Neural cell (in vitro differentiated cells): ENCODE measurements at regions not wholly inside any gene's neighbourhood (a gene's known extent, or its start where the extent isn't known, plus 50 kb on each side); places are given as distances from the start of the nearest gene placed in this dataset.

ENCODE experiments used
- H2AFZ ChIP-seq: fragments of 200-600, 300-800 bp; sonication (generic), shearing (Covaris generic); 2 replicates; pipeline ENCODE4 v1.6.0; 2014; ENCODE audit warnings: low read depth, mild to moderate bottlenecking, antibody characterized with exemption, low read length, moderate library complexity
- H3F3A ChIP-seq: fragments of 200-600 bp; shearing (Covaris generic); 2 replicates; pipeline ENCODE4 v1.6.1; 2016; ENCODE audit warnings: mild to moderate bottlenecking, moderate library complexity, mixed read lengths, antibody characterized with exemption, low read length; ENCODE audit not compliant: insufficient read depth, poor library complexity, severe bottlenecking
- H3K27ac ChIP-seq: fragments of 200-600, 300-800 bp; sonication (generic), shearing (Covaris generic); 2 replicates; pipeline ENCODE4 v1.5.1; 2014; ENCODE audit warnings: mild to moderate bottlenecking, low read length, moderate library complexity
- H3K27me3 ChIP-seq: fragments of 300-800, 200-600 bp; sonication (generic), shearing (Covaris generic); 2 replicates; pipeline ENCODE4 v1.6.0; 2014; ENCODE audit warnings: mild to moderate bottlenecking, low read depth, low read length, moderate library complexity; ENCODE audit not compliant: insufficient read depth
- H3K36me3 ChIP-seq: fragments of 300-800, 200-600 bp; sonication (generic), shearing (Covaris generic); 2 replicates; pipeline ENCODE4 v1.5.1; 2014; ENCODE audit warnings: mild to moderate bottlenecking, antibody characterized with exemption, low read length, moderate library complexity; ENCODE audit not compliant: insufficient read depth
- H3K4me2 ChIP-seq: fragments of 300-800, 200-600 bp; sonication (generic), shearing (Covaris generic); 2 replicates; pipeline ENCODE4 v1.6.0; 2014; ENCODE audit warnings: mild to moderate bottlenecking, low read length
- H3K4me3 ChIP-seq: fragments of 300-800, 200-600 bp; sonication (generic), shearing (Covaris generic); 2 replicates; pipeline ENCODE4 v1.5.1; 2014; ENCODE audit warnings: mild to moderate bottlenecking, low read length, moderate library complexity
- H3K79me2 ChIP-seq: fragments of 200-600 bp; shearing (Covaris generic); replicated peaks from 2 replicates; pipeline ENCODE4 v1.6.0; 2014; ENCODE audit warnings: mild to moderate bottlenecking, low read length, moderate library complexity; ENCODE audit not compliant: insufficient read depth
- H3K9ac ChIP-seq: fragments of 300-800, 200-600 bp; sonication (generic), shearing (Covaris generic); 2 replicates; pipeline ENCODE4 v1.6.1; 2016; ENCODE audit warnings: mild to moderate bottlenecking, low read length, mixed read lengths
- H3K9me2 ChIP-seq: fragments of 200-600 bp; shearing (Covaris generic); 2 replicates; pipeline ENCODE4 v1.6.1; 2016; ENCODE audit warnings: mild to moderate bottlenecking, low read length, mixed read lengths; ENCODE audit not compliant: insufficient read depth
- H3K9me3 ChIP-seq: fragments of 200-600, 300-800 bp; sonication (generic), shearing (Covaris generic); 2 replicates; pipeline ENCODE4 v1.6.1; 2016; ENCODE audit warnings: mild to moderate bottlenecking, mixed run types, low read length, moderate library complexity, mixed read lengths
- H4K20me1 ChIP-seq: fragments of 200-600 bp; shearing (Covaris generic); 2 replicates; pipeline ENCODE4 v1.6.1; 2016; ENCODE audit warnings: mild to moderate bottlenecking, mixed run types; ENCODE audit not compliant: insufficient read depth
- EP300 ChIP-seq: fragments of 450-650 bp; conservative IDR thresholded peaks from 2 replicates; pipeline ENCODE4 v1.6.1; 2014; ENCODE audit warnings: antibody characterized with exemption, mild to moderate bottlenecking, moderate library complexity; ENCODE audit not compliant: poor library complexity, severe bottlenecking
- EZH2 ChIP-seq: fragments of 200-600, 300-800 bp; shearing (Covaris generic), sonication (generic); IDR thresholded peaks from 2 replicates; pipeline ENCODE4 v1.6.1; 2014; ENCODE audit warnings: antibody characterized with exemption, low read length, borderline replicate concordance, mild to moderate bottlenecking; ENCODE audit not compliant: insufficient read depth, poor library complexity, severe bottlenecking
- MXI1 ChIP-seq: fragments of 450-650 bp; conservative IDR thresholded peaks from 2 replicates; pipeline ENCODE4 v1.6.1; 2014; ENCODE audit warnings: antibody characterized with exemption, mild to moderate bottlenecking; ENCODE audit not compliant: poor library complexity, severe bottlenecking
- POLR2AphosphoS5 ChIP-seq: IDR thresholded peaks from 2 replicates; pipeline ENCODE4 v1.6.1; 2012
- RAD21 ChIP-seq: fragments of 450-650 bp; conservative IDR thresholded peaks from 2 replicates; pipeline ENCODE4 v1.6.1; 2014; ENCODE audit warnings: antibody characterized with exemption, mild to moderate bottlenecking, moderate library complexity
- SMC3 ChIP-seq: fragments of 450-650 bp; conservative IDR thresholded peaks from 2 replicates; pipeline ENCODE4 v1.6.1; 2014; ENCODE audit warnings: antibody characterized with exemption, mild to moderate bottlenecking, moderate library complexity; ENCODE audit not compliant: poor library complexity
- TAF1 ChIP-seq: IDR thresholded peaks from 2 replicates; pipeline ENCODE4 v1.6.1; 2012; ENCODE audit warnings: low read depth
- TF ChIP-seq, protein P1 (sequence below): fragments of 450-650 bp; IDR thresholded peaks from 2 replicates; pipeline ENCODE4 v1.5.1; 2014; ENCODE audit warnings: antibody characterized with exemption, mild to moderate bottlenecking, moderate library complexity; ENCODE audit not compliant: poor library complexity, severe bottlenecking
- TF ChIP-seq, protein P2 (sequence below): IDR thresholded peaks from 2 replicates; pipeline ENCODE4 v1.6.1; 2012; ENCODE audit warnings: borderline replicate concordance

DNA sequence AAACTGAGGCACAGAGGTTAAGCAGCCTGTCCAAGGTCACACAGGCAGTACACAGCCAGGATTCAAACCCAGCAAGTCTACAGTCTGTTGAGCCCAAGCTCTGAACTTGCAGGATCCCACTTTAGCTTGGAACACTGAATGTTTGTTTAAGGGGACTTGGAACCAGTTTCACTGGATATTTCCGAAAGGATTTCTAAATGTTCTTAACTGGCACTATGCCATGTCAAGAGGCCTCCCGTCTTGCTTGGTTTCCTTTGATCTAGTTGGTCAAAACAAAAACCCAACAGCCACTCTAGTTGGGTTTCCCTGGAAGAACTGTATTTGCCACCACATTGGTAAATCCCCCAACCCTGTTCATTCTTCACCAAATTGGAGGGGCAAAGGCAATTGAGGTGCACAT lies 317.6 kb upstream of the KAZN start:
- H2AFZ ChIP-seq, result no peak overlapping the region
- H3F3A ChIP-seq, result no peaks in the 10 kb centered on the region
- H3K27ac ChIP-seq, result no peak overlapping the region
- H3K4me2 ChIP-seq, result no peak overlapping the region
- H3K9me2 ChIP-seq, result no peaks in the 10 kb centered on the region
- H3K9ac ChIP-seq, result no peak overlapping the region
- H4K20me1 ChIP-seq, result no peaks in the 10 kb centered on the region
- H3K27me3 ChIP-seq, result no peaks in the 10 kb centered on the region
- no peaks in the 10 kb centered on the region for H3K9me3 ChIP-seq
- no peak for TF ChIP-seq POLR2AphosphoS5
- TF ChIP-seq SMC3, result no peak
- TF ChIP-seq MXI1, result no peak
- TF ChIP-seq RAD21, result no peak
- TF ChIP-seq, protein P1, sequence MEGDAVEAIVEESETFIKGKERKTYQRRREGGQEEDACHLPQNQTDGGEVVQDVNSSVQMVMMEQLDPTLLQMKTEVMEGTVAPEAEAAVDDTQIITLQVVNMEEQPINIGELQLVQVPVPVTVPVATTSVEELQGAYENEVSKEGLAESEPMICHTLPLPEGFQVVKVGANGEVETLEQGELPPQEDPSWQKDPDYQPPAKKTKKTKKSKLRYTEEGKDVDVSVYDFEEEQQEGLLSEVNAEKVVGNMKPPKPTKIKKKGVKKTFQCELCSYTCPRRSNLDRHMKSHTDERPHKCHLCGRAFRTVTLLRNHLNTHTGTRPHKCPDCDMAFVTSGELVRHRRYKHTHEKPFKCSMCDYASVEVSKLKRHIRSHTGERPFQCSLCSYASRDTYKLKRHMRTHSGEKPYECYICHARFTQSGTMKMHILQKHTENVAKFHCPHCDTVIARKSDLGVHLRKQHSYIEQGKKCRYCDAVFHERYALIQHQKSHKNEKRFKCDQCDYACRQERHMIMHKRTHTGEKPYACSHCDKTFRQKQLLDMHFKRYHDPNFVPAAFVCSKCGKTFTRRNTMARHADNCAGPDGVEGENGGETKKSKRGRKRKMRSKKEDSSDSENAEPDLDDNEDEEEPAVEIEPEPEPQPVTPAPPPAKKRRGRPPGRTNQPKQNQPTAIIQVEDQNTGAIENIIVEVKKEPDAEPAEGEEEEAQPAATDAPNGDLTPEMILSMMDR, result no peak
- TF ChIP-seq TAF1, result no peak
- no peak overlapping the region for H3K4me3 ChIP-seq
- H3K79me2 ChIP-seq, result no peaks in the 10 kb centered on the region
- no peaks in the 10 kb centered on the region for H3K36me3 ChIP-seq

DNA sequence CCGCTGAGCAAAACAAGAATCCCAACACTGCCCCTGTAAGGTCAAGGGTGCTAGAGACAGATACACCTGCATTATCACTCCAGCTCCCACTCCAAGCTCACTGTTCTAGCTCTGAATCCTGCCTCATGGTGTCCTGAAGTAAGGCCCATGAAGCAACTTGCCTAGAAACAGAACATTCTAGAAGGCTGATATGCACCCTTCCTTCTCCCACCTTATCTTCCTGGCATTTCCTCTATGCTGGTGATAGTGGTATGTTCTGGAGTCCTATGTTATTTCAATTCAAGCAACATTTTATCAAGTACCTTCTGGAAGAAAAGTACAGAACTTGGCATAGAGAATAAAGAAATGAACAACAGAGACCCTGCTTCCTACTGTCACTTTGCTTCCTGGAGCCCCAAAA lies 317.1 kb upstream of the KAZN start:
- no peak for TF ChIP-seq POLR2AphosphoS5
- TF ChIP-seq, protein P2, sequence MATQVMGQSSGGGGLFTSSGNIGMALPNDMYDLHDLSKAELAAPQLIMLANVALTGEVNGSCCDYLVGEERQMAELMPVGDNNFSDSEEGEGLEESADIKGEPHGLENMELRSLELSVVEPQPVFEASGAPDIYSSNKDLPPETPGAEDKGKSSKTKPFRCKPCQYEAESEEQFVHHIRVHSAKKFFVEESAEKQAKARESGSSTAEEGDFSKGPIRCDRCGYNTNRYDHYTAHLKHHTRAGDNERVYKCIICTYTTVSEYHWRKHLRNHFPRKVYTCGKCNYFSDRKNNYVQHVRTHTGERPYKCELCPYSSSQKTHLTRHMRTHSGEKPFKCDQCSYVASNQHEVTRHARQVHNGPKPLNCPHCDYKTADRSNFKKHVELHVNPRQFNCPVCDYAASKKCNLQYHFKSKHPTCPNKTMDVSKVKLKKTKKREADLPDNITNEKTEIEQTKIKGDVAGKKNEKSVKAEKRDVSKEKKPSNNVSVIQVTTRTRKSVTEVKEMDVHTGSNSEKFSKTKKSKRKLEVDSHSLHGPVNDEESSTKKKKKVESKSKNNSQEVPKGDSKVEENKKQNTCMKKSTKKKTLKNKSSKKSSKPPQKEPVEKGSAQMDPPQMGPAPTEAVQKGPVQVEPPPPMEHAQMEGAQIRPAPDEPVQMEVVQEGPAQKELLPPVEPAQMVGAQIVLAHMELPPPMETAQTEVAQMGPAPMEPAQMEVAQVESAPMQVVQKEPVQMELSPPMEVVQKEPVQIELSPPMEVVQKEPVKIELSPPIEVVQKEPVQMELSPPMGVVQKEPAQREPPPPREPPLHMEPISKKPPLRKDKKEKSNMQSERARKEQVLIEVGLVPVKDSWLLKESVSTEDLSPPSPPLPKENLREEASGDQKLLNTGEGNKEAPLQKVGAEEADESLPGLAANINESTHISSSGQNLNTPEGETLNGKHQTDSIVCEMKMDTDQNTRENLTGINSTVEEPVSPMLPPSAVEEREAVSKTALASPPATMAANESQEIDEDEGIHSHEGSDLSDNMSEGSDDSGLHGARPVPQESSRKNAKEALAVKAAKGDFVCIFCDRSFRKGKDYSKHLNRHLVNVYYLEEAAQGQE, result no peak
- no peak for TF ChIP-seq RAD21
- TF ChIP-seq EP300, result no peak
- no peaks in the 10 kb centered on the region for H3K9me3 ChIP-seq
- H3K27ac ChIP-seq, result no peak overlapping the region
- no peak overlapping the region for H3K9ac ChIP-seq
- H4K20me1 ChIP-seq, result no peaks in the 10 kb centered on the region
- no peaks in the 10 kb centered on the region for H3K9me2 ChIP-seq
- H3K36me3 ChIP-seq, result no peaks in the 10 kb centered on the region
- H3K4me3 ChIP-seq, result no peak overlapping the region
- no peaks in the 10 kb centered on the region for H3F3A ChIP-seq
- no peak overlapping the region for H3K4me2 ChIP-seq
- H3K79me2 ChIP-seq, result no peaks in the 10 kb centered on the region
- no peaks in the 10 kb centered on the region for H3K27me3 ChIP-seq
- H2AFZ ChIP-seq, result no peak overlapping the region

DNA sequence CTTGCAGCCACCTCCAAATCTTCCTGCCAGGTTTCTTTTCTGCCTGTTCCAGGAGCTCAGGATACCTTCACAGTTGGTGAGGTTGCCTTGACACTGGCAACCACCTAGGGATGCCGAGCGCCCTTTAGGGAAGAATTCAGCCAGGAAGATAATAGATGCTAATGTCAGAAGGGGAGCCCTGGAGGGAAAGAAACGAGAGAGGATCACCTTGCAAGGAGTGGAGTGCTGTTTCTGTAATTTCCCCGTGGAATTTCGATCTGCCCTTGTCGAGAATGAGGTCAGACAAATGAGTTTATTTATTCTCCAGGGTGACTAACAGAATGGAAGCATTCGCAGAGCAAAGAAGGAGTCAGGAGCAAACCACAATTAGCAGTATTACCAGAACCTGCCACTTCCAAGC lies 315.8 kb upstream of the KAZN start:
- no peaks in the 10 kb centered on the region for H3K27me3 ChIP-seq
- H3K9ac ChIP-seq, result no peak overlapping the region
- H3K9me2 ChIP-seq, result no peaks in the 10 kb centered on the region
- H4K20me1 ChIP-seq, result no peaks in the 10 kb centered on the region
- H3K4me3 ChIP-seq, result peak overlapping the region; percentile 13
- no peaks in the 10 kb centered on the region for H3K9me3 ChIP-seq
- H2AFZ ChIP-seq, result no peak overlapping the region
- TF ChIP-seq TAF1 (no peak), EP300 (no peak), POLR2AphosphoS5 (no peak), MXI1 (no peak), RAD21 (no peak), EZH2 (no peak), SMC3 (no peak)
- TF ChIP-seq, protein P1, result no peak
- TF ChIP-seq, protein P2, result no peak
- no peaks in the 10 kb centered on the region for H3K79me2 ChIP-seq
- H3K36me3 ChIP-seq, result no peaks in the 10 kb centered on the region
- H3K4me2 ChIP-seq, result no peak overlapping the region
- no peak overlapping the region for H3K27ac ChIP-seq
- no peaks in the 10 kb centered on the region for H3F3A ChIP-seq
